Neural cell (in vitro differentiated cells): ENCODE measurements at regions not wholly inside any gene's neighbourhood (a gene's known extent, or its start where the extent isn't known, plus 50 kb on each side); places are given as distances from the start of the nearest gene placed in this dataset.

Experiments
- H2AFZ ChIP-seq: fragments of 200-600, 300-800 bp; sonication (generic), shearing (Covaris generic); 2 replicates; pipeline ENCODE4 v1.6.0; 2014; ENCODE audit warnings: low read depth, mild to moderate bottlenecking, antibody characterized with exemption, low read length, moderate library complexity
- H3F3A ChIP-seq: fragments of 200-600 bp; shearing (Covaris generic); 2 replicates; pipeline ENCODE4 v1.6.1; 2016; ENCODE audit warnings: mild to moderate bottlenecking, moderate library complexity, mixed read lengths, antibody characterized with exemption, low read length; ENCODE audit not compliant: insufficient read depth, poor library complexity, severe bottlenecking
- H3K27ac ChIP-seq: fragments of 200-600, 300-800 bp; sonication (generic), shearing (Covaris generic); 2 replicates; pipeline ENCODE4 v1.5.1; 2014; ENCODE audit warnings: mild to moderate bottlenecking, low read length, moderate library complexity
- H3K27me3 ChIP-seq: fragments of 300-800, 200-600 bp; sonication (generic), shearing (Covaris generic); 2 replicates; pipeline ENCODE4 v1.6.0; 2014; ENCODE audit warnings: mild to moderate bottlenecking, low read depth, low read length, moderate library complexity; ENCODE audit not compliant: insufficient read depth
- H3K36me3 ChIP-seq: fragments of 300-800, 200-600 bp; sonication (generic), shearing (Covaris generic); 2 replicates; pipeline ENCODE4 v1.5.1; 2014; ENCODE audit warnings: mild to moderate bottlenecking, antibody characterized with exemption, low read length, moderate library complexity; ENCODE audit not compliant: insufficient read depth
- H3K4me2 ChIP-seq: fragments of 300-800, 200-600 bp; sonication (generic), shearing (Covaris generic); 2 replicates; pipeline ENCODE4 v1.6.0; 2014; ENCODE audit warnings: mild to moderate bottlenecking, low read length
- H3K4me3 ChIP-seq: fragments of 300-800, 200-600 bp; sonication (generic), shearing (Covaris generic); 2 replicates; pipeline ENCODE4 v1.5.1; 2014; ENCODE audit warnings: mild to moderate bottlenecking, low read length, moderate library complexity
- H3K79me2 ChIP-seq: fragments of 200-600 bp; shearing (Covaris generic); replicated peaks from 2 replicates; pipeline ENCODE4 v1.6.0; 2014; ENCODE audit warnings: mild to moderate bottlenecking, low read length, moderate library complexity; ENCODE audit not compliant: insufficient read depth
- H3K9ac ChIP-seq: fragments of 300-800, 200-600 bp; sonication (generic), shearing (Covaris generic); 2 replicates; pipeline ENCODE4 v1.6.1; 2016; ENCODE audit warnings: mild to moderate bottlenecking, low read length, mixed read lengths
- H3K9me2 ChIP-seq: fragments of 200-600 bp; shearing (Covaris generic); 2 replicates; pipeline ENCODE4 v1.6.1; 2016; ENCODE audit warnings: mild to moderate bottlenecking, low read length, mixed read lengths; ENCODE audit not compliant: insufficient read depth
- H3K9me3 ChIP-seq: fragments of 200-600, 300-800 bp; sonication (generic), shearing (Covaris generic); 2 replicates; pipeline ENCODE4 v1.6.1; 2016; ENCODE audit warnings: mild to moderate bottlenecking, mixed run types, low read length, moderate library complexity, mixed read lengths
- H4K20me1 ChIP-seq: fragments of 200-600 bp; shearing (Covaris generic); 2 replicates; pipeline ENCODE4 v1.6.1; 2016; ENCODE audit warnings: mild to moderate bottlenecking, mixed run types; ENCODE audit not compliant: insufficient read depth
- EP300 ChIP-seq: fragments of 450-650 bp; conservative IDR thresholded peaks from 2 replicates; pipeline ENCODE4 v1.6.1; 2014; ENCODE audit warnings: antibody characterized with exemption, mild to moderate bottlenecking, moderate library complexity; ENCODE audit not compliant: poor library complexity, severe bottlenecking
- EZH2 ChIP-seq: fragments of 200-600, 300-800 bp; shearing (Covaris generic), sonication (generic); IDR thresholded peaks from 2 replicates; pipeline ENCODE4 v1.6.1; 2014; ENCODE audit warnings: antibody characterized with exemption, low read length, borderline replicate concordance, mild to moderate bottlenecking; ENCODE audit not compliant: insufficient read depth, poor library complexity, severe bottlenecking
- MXI1 ChIP-seq: fragments of 450-650 bp; conservative IDR thresholded peaks from 2 replicates; pipeline ENCODE4 v1.6.1; 2014; ENCODE audit warnings: antibody characterized with exemption, mild to moderate bottlenecking; ENCODE audit not compliant: poor library complexity, severe bottlenecking
- POLR2AphosphoS5 ChIP-seq: IDR thresholded peaks from 2 replicates; pipeline ENCODE4 v1.6.1; 2012
- RAD21 ChIP-seq: fragments of 450-650 bp; conservative IDR thresholded peaks from 2 replicates; pipeline ENCODE4 v1.6.1; 2014; ENCODE audit warnings: antibody characterized with exemption, mild to moderate bottlenecking, moderate library complexity
- SMC3 ChIP-seq: fragments of 450-650 bp; conservative IDR thresholded peaks from 2 replicates; pipeline ENCODE4 v1.6.1; 2014; ENCODE audit warnings: antibody characterized with exemption, mild to moderate bottlenecking, moderate library complexity; ENCODE audit not compliant: poor library complexity
- TAF1 ChIP-seq: IDR thresholded peaks from 2 replicates; pipeline ENCODE4 v1.6.1; 2012; ENCODE audit warnings: low read depth
- TF ChIP-seq, protein P1 (sequence below): IDR thresholded peaks from 2 replicates; pipeline ENCODE4 v1.6.1; 2012; ENCODE audit warnings: borderline replicate concordance
- TF ChIP-seq, protein P2 (sequence below): fragments of 450-650 bp; IDR thresholded peaks from 2 replicates; pipeline ENCODE4 v1.5.1; 2014; ENCODE audit warnings: antibody characterized with exemption, mild to moderate bottlenecking, moderate library complexity; ENCODE audit not compliant: poor library complexity, severe bottlenecking

DNA sequence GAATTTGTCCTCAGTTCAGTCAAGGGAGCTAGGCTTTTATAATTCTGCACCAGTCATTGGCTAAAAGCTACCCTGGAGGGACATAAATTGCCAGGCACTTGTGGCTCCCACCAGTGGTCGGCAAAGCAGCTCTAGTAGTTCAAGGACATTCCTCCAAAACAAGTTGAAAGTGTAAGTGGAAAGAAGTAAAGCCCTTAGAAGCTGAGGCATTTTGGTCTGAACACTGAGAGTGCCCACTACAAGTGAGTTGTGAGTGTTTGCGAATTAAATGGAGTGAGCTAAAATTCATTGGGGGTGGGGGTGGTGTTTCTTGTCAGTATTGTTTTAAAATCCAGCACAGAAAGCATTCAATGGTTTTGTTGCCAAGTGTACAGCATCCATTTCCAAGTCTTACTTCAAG, 879.9 kb upstream of the CDH2 start:
- H3K27me3 ChIP-seq = no peaks in the 10 kb centered on the region
- H3K4me3 ChIP-seq = no peak overlapping the region
- H3K79me2 ChIP-seq = no peaks in the 10 kb centered on the region
- no peaks in the 10 kb centered on the region for H3K36me3 ChIP-seq
- no peak overlapping the region for H3K9ac ChIP-seq
- no peak overlapping the region for H2AFZ ChIP-seq
- H4K20me1 ChIP-seq = no peaks in the 10 kb centered on the region
- TF ChIP-seq EZH2 (no peak), RAD21 (no peak)
- TF ChIP-seq, protein P1, sequence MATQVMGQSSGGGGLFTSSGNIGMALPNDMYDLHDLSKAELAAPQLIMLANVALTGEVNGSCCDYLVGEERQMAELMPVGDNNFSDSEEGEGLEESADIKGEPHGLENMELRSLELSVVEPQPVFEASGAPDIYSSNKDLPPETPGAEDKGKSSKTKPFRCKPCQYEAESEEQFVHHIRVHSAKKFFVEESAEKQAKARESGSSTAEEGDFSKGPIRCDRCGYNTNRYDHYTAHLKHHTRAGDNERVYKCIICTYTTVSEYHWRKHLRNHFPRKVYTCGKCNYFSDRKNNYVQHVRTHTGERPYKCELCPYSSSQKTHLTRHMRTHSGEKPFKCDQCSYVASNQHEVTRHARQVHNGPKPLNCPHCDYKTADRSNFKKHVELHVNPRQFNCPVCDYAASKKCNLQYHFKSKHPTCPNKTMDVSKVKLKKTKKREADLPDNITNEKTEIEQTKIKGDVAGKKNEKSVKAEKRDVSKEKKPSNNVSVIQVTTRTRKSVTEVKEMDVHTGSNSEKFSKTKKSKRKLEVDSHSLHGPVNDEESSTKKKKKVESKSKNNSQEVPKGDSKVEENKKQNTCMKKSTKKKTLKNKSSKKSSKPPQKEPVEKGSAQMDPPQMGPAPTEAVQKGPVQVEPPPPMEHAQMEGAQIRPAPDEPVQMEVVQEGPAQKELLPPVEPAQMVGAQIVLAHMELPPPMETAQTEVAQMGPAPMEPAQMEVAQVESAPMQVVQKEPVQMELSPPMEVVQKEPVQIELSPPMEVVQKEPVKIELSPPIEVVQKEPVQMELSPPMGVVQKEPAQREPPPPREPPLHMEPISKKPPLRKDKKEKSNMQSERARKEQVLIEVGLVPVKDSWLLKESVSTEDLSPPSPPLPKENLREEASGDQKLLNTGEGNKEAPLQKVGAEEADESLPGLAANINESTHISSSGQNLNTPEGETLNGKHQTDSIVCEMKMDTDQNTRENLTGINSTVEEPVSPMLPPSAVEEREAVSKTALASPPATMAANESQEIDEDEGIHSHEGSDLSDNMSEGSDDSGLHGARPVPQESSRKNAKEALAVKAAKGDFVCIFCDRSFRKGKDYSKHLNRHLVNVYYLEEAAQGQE = no peak
- no peak overlapping the region for H3K27ac ChIP-seq
- H3K9me3 ChIP-seq = no peaks in the 10 kb centered on the region
- no peak overlapping the region for H3K4me2 ChIP-seq
- no peaks in the 10 kb centered on the region for H3F3A ChIP-seq
- no peaks in the 10 kb centered on the region for H3K9me2 ChIP-seq

DNA sequence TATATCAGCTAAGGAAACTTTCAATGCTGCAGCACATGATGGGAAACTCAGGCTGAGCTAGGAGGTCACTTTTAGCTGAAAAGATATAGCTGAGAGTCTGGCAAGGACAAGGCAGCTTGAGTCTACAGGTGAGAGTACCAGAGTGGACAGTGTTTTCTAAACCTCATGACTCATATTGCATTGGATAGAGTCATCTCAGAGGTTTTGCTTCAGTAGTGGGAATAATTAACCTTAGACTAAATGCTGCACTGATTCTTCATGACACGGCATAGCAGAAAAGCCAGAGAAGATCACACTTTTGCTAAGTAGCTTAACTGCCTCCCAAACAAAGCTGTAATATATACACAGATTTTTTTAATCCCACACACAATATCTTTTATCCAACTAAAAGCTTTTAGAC, 865.0 kb upstream of the CDH2 start:
- no peaks in the 10 kb centered on the region for H3K27me3 ChIP-seq
- H3K36me3 ChIP-seq = no peaks in the 10 kb centered on the region
- no peaks in the 10 kb centered on the region for H3K79me2 ChIP-seq
- H3K9ac ChIP-seq = no peak overlapping the region
- TF ChIP-seq, protein P2, sequence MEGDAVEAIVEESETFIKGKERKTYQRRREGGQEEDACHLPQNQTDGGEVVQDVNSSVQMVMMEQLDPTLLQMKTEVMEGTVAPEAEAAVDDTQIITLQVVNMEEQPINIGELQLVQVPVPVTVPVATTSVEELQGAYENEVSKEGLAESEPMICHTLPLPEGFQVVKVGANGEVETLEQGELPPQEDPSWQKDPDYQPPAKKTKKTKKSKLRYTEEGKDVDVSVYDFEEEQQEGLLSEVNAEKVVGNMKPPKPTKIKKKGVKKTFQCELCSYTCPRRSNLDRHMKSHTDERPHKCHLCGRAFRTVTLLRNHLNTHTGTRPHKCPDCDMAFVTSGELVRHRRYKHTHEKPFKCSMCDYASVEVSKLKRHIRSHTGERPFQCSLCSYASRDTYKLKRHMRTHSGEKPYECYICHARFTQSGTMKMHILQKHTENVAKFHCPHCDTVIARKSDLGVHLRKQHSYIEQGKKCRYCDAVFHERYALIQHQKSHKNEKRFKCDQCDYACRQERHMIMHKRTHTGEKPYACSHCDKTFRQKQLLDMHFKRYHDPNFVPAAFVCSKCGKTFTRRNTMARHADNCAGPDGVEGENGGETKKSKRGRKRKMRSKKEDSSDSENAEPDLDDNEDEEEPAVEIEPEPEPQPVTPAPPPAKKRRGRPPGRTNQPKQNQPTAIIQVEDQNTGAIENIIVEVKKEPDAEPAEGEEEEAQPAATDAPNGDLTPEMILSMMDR = no peak
- TF ChIP-seq POLR2AphosphoS5 (no peak), EZH2 (no peak), TAF1 (no peak), MXI1 (no peak), SMC3 (no peak), EP300 (no peak), RAD21 (no peak)
- TF ChIP-seq, protein P1 = no peak
- H3K9me3 ChIP-seq = peaks cover 8% of the 10 kb centered on the region
- H3K4me2 ChIP-seq = no peak overlapping the region
- H3F3A ChIP-seq = no peaks in the 10 kb centered on the region
- H3K9me2 ChIP-seq = no peaks in the 10 kb centered on the region
- no peak overlapping the region for H3K4me3 ChIP-seq
- H4K20me1 ChIP-seq = no peaks in the 10 kb centered on the region
- no peak overlapping the region for H2AFZ ChIP-seq
- no peak overlapping the region for H3K27ac ChIP-seq
